Endothelial cell (in vitro differentiated cells): ENCODE measurements at regions not wholly inside any gene's neighbourhood (a gene's known extent, or its start where the extent isn't known, plus 50 kb on each side); places are given as distances from the start of the nearest gene placed in this dataset.

Experiments
- DNase-seq: peaks from one replicate; pipeline ENCODE4 v3.0.0; 2021; ENCODE audit warnings: low spot score
- H3K27ac Mint-ChIP-seq: one replicate; pipeline ENCODE4 v1.8.0; 2021; ENCODE audit warnings: mixed read lengths, inconsistent platforms; ENCODE audit not compliant: unreplicated experiment
- H3K27me3 Mint-ChIP-seq: one replicate; pipeline ENCODE4 v1.8.0; 2021; ENCODE audit warnings: mild to moderate bottlenecking, moderate library complexity, mixed read lengths, inconsistent platforms; ENCODE audit not compliant: unreplicated experiment
- H3K36me3 Mint-ChIP-seq: one replicate; pipeline ENCODE4 v1.8.0; 2021; ENCODE audit warnings: mild to moderate bottlenecking, low read depth, mixed read lengths, inconsistent platforms; ENCODE audit not compliant: unreplicated experiment
- H3K4me1 Mint-ChIP-seq: one replicate; pipeline ENCODE4 v1.8.0; 2021; ENCODE audit warnings: mild to moderate bottlenecking, mixed read lengths, inconsistent platforms; ENCODE audit not compliant: unreplicated experiment
- H3K4me3 Mint-ChIP-seq: one replicate; pipeline ENCODE4 v1.8.0; 2021; ENCODE audit warnings: mild to moderate bottlenecking, mixed read lengths, inconsistent platforms; ENCODE audit not compliant: unreplicated experiment
- H3K9me3 Mint-ChIP-seq: one replicate; pipeline ENCODE4 v1.8.0; 2021; ENCODE audit warnings: mixed read lengths, inconsistent platforms; ENCODE audit not compliant: unreplicated experiment
- CTCF ChIP-seq: fragments of 200-600 bp; sonication (generic); IDR thresholded peaks from one replicate; pipeline ENCODE4 v1.5.0; 2021; ENCODE audit warnings: antibody characterized with exemption; ENCODE audit not compliant: unreplicated experiment

- Mint-ChIP-seq H3K27me3 (peaks cover 9% of the 10 kb centered on the region), H3K4me3 (no peak overlapping the region), H3K27ac (no peak overlapping the region), H3K4me1 (peaks cover 7% of the 10 kb centered on the region), H3K36me3 (peaks cover 3% of the 10 kb centered on the region), H3K9me3 (peaks cover 13% of the 10 kb centered on the region)
- DNase-seq, result no peak
- no peak for TF ChIP-seq CTCF
Observed at GRCh38 chr1:5242850-5243249, 588.4 kb downstream of the AJAP1 start.

GRCh38 chr1:5239911-5240310, 585.5 kb downstream of the AJAP1 start:
- Mint-ChIP-seq H3K9me3 (no peaks in the 10 kb centered on the region), H3K27ac (no peak overlapping the region), H3K4me1 (peaks cover 7% of the 10 kb centered on the region), H3K36me3 (peaks cover 3% of the 10 kb centered on the region), H3K4me3 (no peak overlapping the region), H3K27me3 (peaks cover 6% of the 10 kb centered on the region)
- TF ChIP-seq CTCF, result no peak
- no peak for DNase-seq

GRCh38 chr1:5238351-5239130, 584.1 kb downstream of the AJAP1 start:
- DNase-seq, result no peak
- Mint-ChIP-seq H3K4me3 (no peak overlapping the region), H3K9me3 (no peaks in the 10 kb centered on the region), H3K27ac (no peak overlapping the region), H3K36me3 (peaks cover 3% of the 10 kb centered on the region), H3K4me1 (no peaks in the 10 kb centered on the region), H3K27me3 (peaks cover 8% of the 10 kb centered on the region)
- no peak for TF ChIP-seq CTCF

GRCh38 chr1:5235355-5235899, 581.0 kb downstream of the AJAP1 start:
- Mint-ChIP-seq H3K27ac (no peak overlapping the region), H3K36me3 (no peaks in the 10 kb centered on the region), H3K9me3 (no peaks in the 10 kb centered on the region)

More at GRCh38 chr1:5235355-5235899, 581.0 kb downstream of the AJAP1 start:
- no peak overlapping the region for H3K4me3 Mint-ChIP-seq
- DNase-seq, result no peak
- no peak for TF ChIP-seq CTCF
- H3K4me1 Mint-ChIP-seq, result no peaks in the 10 kb centered on the region
- peaks cover 6% of the 10 kb centered on the region for H3K27me3 Mint-ChIP-seq
